ENCODE measurements at regions not wholly inside any gene's neighbourhood (a gene's known extent, or its start where the extent isn't known, plus 50 kb on each side); places are given as distances from the start of the nearest gene placed in this dataset.

- H3K4me1 ChIP-seq (ENCODE audit: insufficient read depth) = no peaks in the 10 kb centered on the region
- WGBS (ENCODE audit: low lambda C conversion rate, missing lambda C conversion rate) = 83% methylated on average over 4 of the region's 4 CpGs
- no peaks in the 10 kb centered on the region for H3K9me3 ChIP-seq (ENCODE audit: low read depth)
- no peaks in the 10 kb centered on the region for H4K20me1 ChIP-seq (ENCODE audit: insufficient read depth, poor library complexity, severe bottlenecking)
- no peaks in the 10 kb centered on the region for H3K36me3 ChIP-seq (replicated peaks; ENCODE audit: insufficient read depth, low read depth)
- DNase-seq (ENCODE audit: low spot score) = no peak
- no peak overlapping the region for H3K4me3 ChIP-seq
- TF ChIP-seq EZH2 (IDR thresholded peaks at IDR 0.05; ENCODE audit: borderline replicate concordance) = no peak
- TF ChIP-seq EZH2phosphoT487 (IDR thresholded peaks at IDR 0.05; ENCODE audit: low read depth, severe bottlenecking, unreplicated experiment) = no peak
- TF ChIP-seq CTCF (IDR thresholded peaks at IDR 0.05; ENCODE audit: poor library complexity) = no peak
- H3K79me2 ChIP-seq = no peaks in the 10 kb centered on the region
- no peak overlapping the region for H2AFZ ChIP-seq
- no peak overlapping the region for H3K4me2 ChIP-seq
- no peak overlapping the region for H3K27ac ChIP-seq
- no peaks in the 10 kb centered on the region for H3K9me2 ChIP-seq (replicated peaks; ENCODE audit: insufficient read depth)
- H3K27me3 ChIP-seq = no peaks in the 10 kb centered on the region
Observed at GRCh38 chr4:33959519-33959918, 2284.8 kb downstream of the ARAP2 start.

GRCh38 chr4:33961761-33962160, 2282.6 kb downstream of the ARAP2 start:
- H3K4me3 ChIP-seq = no peak overlapping the region
- no peaks in the 10 kb centered on the region for H4K20me1 ChIP-seq (ENCODE audit: insufficient read depth, poor library complexity, severe bottlenecking)
- H3K4me2 ChIP-seq = no peak overlapping the region
- H3K4me1 ChIP-seq (ENCODE audit: insufficient read depth) = no peaks in the 10 kb centered on the region
- TF ChIP-seq EZH2phosphoT487 (IDR thresholded peaks at IDR 0.05; ENCODE audit: low read depth, severe bottlenecking, unreplicated experiment) (no peak), EZH2 (IDR thresholded peaks at IDR 0.05; ENCODE audit: borderline replicate concordance) (no peak)
- DNase-seq (ENCODE audit: low spot score) = no peak
- H3K79me2 ChIP-seq = no peaks in the 10 kb centered on the region
- no peak overlapping the region for H2AFZ ChIP-seq
- 93% methylated on average over 2 of the region's 2 CpGs for WGBS (ENCODE audit: low lambda C conversion rate, missing lambda C conversion rate)
- H3K9me2 ChIP-seq (replicated peaks; ENCODE audit: insufficient read depth) = no peaks in the 10 kb centered on the region
- H3K27ac ChIP-seq = no peak overlapping the region
- no peaks in the 10 kb centered on the region for H3K27me3 ChIP-seq
- no peaks in the 10 kb centered on the region for H3K9me3 ChIP-seq (ENCODE audit: low read depth)
- H3K36me3 ChIP-seq (replicated peaks; ENCODE audit: insufficient read depth, low read depth) = no peaks in the 10 kb centered on the region

- Histone ChIP-seq H4K20me1 (ENCODE audit: insufficient read depth, poor library complexity, severe bottlenecking) (no peaks in the 10 kb centered on the region), H2AFZ (no peak overlapping the region), H3K79me2 (no peaks in the 10 kb centered on the region), H3K36me3 (replicated peaks; ENCODE audit: insufficient read depth, low read depth) (no peaks in the 10 kb centered on the region), H3K4me2 (no peak overlapping the region), H3K27me3 (no peaks in the 10 kb centered on the region), H3K4me1 (ENCODE audit: insufficient read depth) (no peaks in the 10 kb centered on the region), H3K9me3 (ENCODE audit: low read depth) (peaks cover 4% of the 10 kb centered on the region), H3K4me3 (no peak overlapping the region), H3K9me2 (replicated peaks; ENCODE audit: insufficient read depth) (no peaks in the 10 kb centered on the region), H3K27ac (no peak overlapping the region)
- DNase-seq (ENCODE audit: low spot score) = no peak
- TF ChIP-seq CTCF (IDR thresholded peaks at IDR 0.05; ENCODE audit: poor library complexity) (no peak), EZH2 (IDR thresholded peaks at IDR 0.05; ENCODE audit: borderline replicate concordance) (no peak), EZH2phosphoT487 (IDR thresholded peaks at IDR 0.05; ENCODE audit: low read depth, severe bottlenecking, unreplicated experiment) (no peak)
- WGBS (ENCODE audit: low lambda C conversion rate, missing lambda C conversion rate) = 94% methylated on average over 1 of the region's 1 CpG
Observed at GRCh38 chr4:33966808-33967207, 2277.5 kb downstream of the ARAP2 start.

GRCh38 chr4:33974270-33974669, 2270.0 kb downstream of the ARAP2 start:
- Histone ChIP-seq H3K4me2 (no peak overlapping the region), H3K9me3 (ENCODE audit: low read depth) (no peaks in the 10 kb centered on the region), H3K9me2 (replicated peaks; ENCODE audit: insufficient read depth) (no peaks in the 10 kb centered on the region), H3K27me3 (no peaks in the 10 kb centered on the region), H2AFZ (no peak overlapping the region), H3K4me1 (ENCODE audit: insufficient read depth) (no peaks in the 10 kb centered on the region), H3K4me3 (no peak overlapping the region), H3K27ac (no peak overlapping the region), H4K20me1 (ENCODE audit: insufficient read depth, poor library complexity, severe bottlenecking) (no peaks in the 10 kb centered on the region), H3K79me2 (no peaks in the 10 kb centered on the region), H3K36me3 (replicated peaks; ENCODE audit: insufficient read depth, low read depth) (no peaks in the 10 kb centered on the region)
- no peak for DNase-seq (ENCODE audit: low spot score)
- TF ChIP-seq EZH2 (IDR thresholded peaks at IDR 0.05; ENCODE audit: borderline replicate concordance) (no peak), EZH2phosphoT487 (IDR thresholded peaks at IDR 0.05; ENCODE audit: low read depth, severe bottlenecking, unreplicated experiment) (no peak), CTCF (IDR thresholded peaks at IDR 0.05; ENCODE audit: poor library complexity) (no peak)
